SK-N-SH treated with all-trans-retinoic acid at 6 μM for 48 hours (cell line): ENCODE measurements at regions not wholly inside any gene's neighbourhood (a gene's known extent, or its start where the extent isn't known, plus 50 kb on each side); places are given as distances from the start of the nearest gene placed in this dataset.

Experiments
- ATAC-seq: fragments of 200-7000 bp; cut with Tn5 transposase; 3 replicates; pipeline ENCODE4 v1.9.1; 2020; ENCODE audit warnings: mild to moderate bottlenecking, moderate library complexity
- ARNTL ChIP-seq: fragments of 450-650 bp; formaldehyde crosslinking; IDR thresholded peaks from 2 replicates; pipeline ENCODE4 v1.5.0; 2020; ENCODE audit warnings: low read depth, mild to moderate bottlenecking, moderate library complexity, borderline replicate concordance
- BACH2 ChIP-seq: fragments of 250-450 bp; sonication (Bioruptor Pico); IDR thresholded peaks from 2 replicates; pipeline ENCODE4 v1.9.0; 2021; ENCODE audit warnings: mild to moderate bottlenecking, borderline replicate concordance
- CSDC2 ChIP-seq: fragments of 250-450 bp; sonication (Bioruptor Pico); IDR thresholded peaks from 2 replicates; pipeline ENCODE4 v1.5.0; 2020; ENCODE audit warnings: mild to moderate bottlenecking, moderate library complexity
- CSRNP3 ChIP-seq: fragments of 250-450 bp; sonication (Bioruptor Pico); IDR thresholded peaks from 2 replicates; pipeline ENCODE4 v1.5.1; 2021; ENCODE audit warnings: mild to moderate bottlenecking, moderate library complexity
- ESRRG ChIP-seq: fragments of 250-450 bp; sonication (Bioruptor Pico); IDR thresholded peaks from 2 replicates; pipeline ENCODE4 v1.6.1; 2021; ENCODE audit warnings: mild to moderate bottlenecking
- GLIS3 ChIP-seq: fragments of 250-450 bp; sonication (Bioruptor Pico); IDR thresholded peaks from 2 replicates; pipeline ENCODE4 v1.5.0; 2020; ENCODE audit warnings: mild to moderate bottlenecking, moderate library complexity
- ISL1 ChIP-seq: fragments of 250-450 bp; sonication (Bioruptor Pico); IDR thresholded peaks from 2 replicates; pipeline ENCODE4 v2.1.2; 2022; ENCODE audit warnings: mild to moderate bottlenecking, moderate library complexity
- OSR1 ChIP-seq: fragments of 250-450 bp; sonication (Bioruptor Pico); IDR thresholded peaks from 2 replicates; pipeline ENCODE4 v1.8.0; 2022; ENCODE audit warnings: moderate library complexity, mild to moderate bottlenecking, inconsistent platforms
- PATZ1 ChIP-seq: fragments of 250-450 bp; sonication (Bioruptor Pico); IDR thresholded peaks from 2 replicates; pipeline ENCODE4 v1.8.0; 2020; ENCODE audit warnings: mild to moderate bottlenecking, moderate library complexity, borderline replicate concordance
- PPARA ChIP-seq: fragments of 250-450 bp; sonication (Bioruptor Pico); IDR thresholded peaks from 2 replicates; pipeline ENCODE4 v1.5.0; 2020; ENCODE audit warnings: mild to moderate bottlenecking, borderline replicate concordance
- RARB ChIP-seq: fragments of 250-450 bp; sonication (Bioruptor Pico); IDR thresholded peaks from 2 replicates; pipeline ENCODE4 v1.8.0; 2021; ENCODE audit warnings: mild to moderate bottlenecking, moderate library complexity
- SNAI2 ChIP-seq: fragments of 250-450 bp; sonication (Bioruptor Pico); IDR thresholded peaks from 2 replicates; pipeline ENCODE4 v1.5.0; 2020; ENCODE audit warnings: mild to moderate bottlenecking, moderate library complexity
- TCF4 ChIP-seq: fragments of 250-450 bp; sonication (Bioruptor Pico); IDR thresholded peaks from 2 replicates; pipeline ENCODE4 v1.8.0; 2021; ENCODE audit warnings: mild to moderate bottlenecking, moderate library complexity, borderline replicate concordance
- TOX ChIP-seq: fragments of 250-450 bp; sonication (Bioruptor Pico); IDR thresholded peaks from 2 replicates; pipeline ENCODE4 v1.8.0; 2021; ENCODE audit warnings: mild to moderate bottlenecking, moderate library complexity, borderline replicate concordance
- ZC3H10 ChIP-seq: fragments of 250-450 bp; sonication (Bioruptor Pico); IDR thresholded peaks from 2 replicates; pipeline ENCODE4 v1.5.1; 2021; ENCODE audit warnings: mild to moderate bottlenecking, moderate library complexity
- ZFP3 ChIP-seq: fragments of 250-450 bp; sonication (Bioruptor Pico); IDR thresholded peaks from 2 replicates; pipeline ENCODE4 v1.5.0; 2020; ENCODE audit warnings: mild to moderate bottlenecking, moderate library complexity
- ZFP30 ChIP-seq: fragments of 450-650 bp; formaldehyde crosslinking; IDR thresholded peaks from 2 replicates; pipeline ENCODE4 v1.5.0; 2022; ENCODE audit warnings: mild to moderate bottlenecking, moderate library complexity
- ZNF565 ChIP-seq: fragments of 450-650 bp; formaldehyde crosslinking; conservative IDR thresholded peaks from 2 replicates; pipeline ENCODE4 v1.5.0; 2020; ENCODE audit warnings: low read depth, mild to moderate bottlenecking, moderate library complexity
- ZNF70 ChIP-seq: fragments of 450-650 bp; formaldehyde crosslinking; IDR thresholded peaks from 2 replicates; pipeline ENCODE4 v1.5.0; 2020; ENCODE audit warnings: mild to moderate bottlenecking, moderate library complexity
- ZNF8 ChIP-seq: fragments of 450-650 bp; formaldehyde crosslinking; IDR thresholded peaks from 2 replicates; pipeline ENCODE4 v1.5.0; 2020; ENCODE audit warnings: mild to moderate bottlenecking, moderate library complexity
- TF ChIP-seq, protein P1 (sequence below): fragments of 250-450 bp; sonication (Bioruptor Pico); IDR thresholded peaks from 2 replicates; pipeline ENCODE4 v1.5.0; 2020; ENCODE audit warnings: mild to moderate bottlenecking, moderate library complexity

DNA sequence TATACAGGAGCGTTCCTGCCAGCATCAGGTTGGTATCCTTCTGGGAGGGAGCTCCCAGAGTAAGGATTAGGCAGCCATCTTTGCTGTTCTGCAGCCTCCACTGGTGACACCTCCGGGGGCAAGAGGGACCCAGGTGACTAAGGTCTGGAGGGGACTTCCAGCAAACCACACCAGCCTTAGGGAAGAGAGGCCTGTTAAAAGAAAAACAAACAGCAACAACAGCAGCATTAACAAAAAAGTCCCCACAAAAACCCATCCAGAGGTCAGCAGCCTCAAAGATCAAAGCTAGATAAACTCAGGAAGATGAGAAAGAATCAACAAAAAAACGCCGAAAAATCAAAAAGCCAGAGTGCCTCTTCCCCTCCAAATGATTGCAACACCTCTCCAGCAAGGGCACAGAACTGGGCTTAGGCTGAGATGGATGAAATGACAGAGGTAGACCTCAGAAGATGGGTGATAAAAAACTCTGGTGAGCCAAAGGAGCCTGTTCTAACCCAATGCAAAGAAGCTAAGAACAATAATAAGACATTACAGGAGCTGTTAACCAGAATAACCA lies 388.2 kb downstream of the SPATA31D1 start (continued):
- TF ChIP-seq ISL1: no peak
- TF ChIP-seq OSR1: no peak
- no peak for TF ChIP-seq PPARA
- no peak for TF ChIP-seq TOX
- no peak for TF ChIP-seq ARNTL (CRISPR knock-in tag)
- no peak for TF ChIP-seq GLIS3

GRCh38 chr9:82382887-82383616 lies 394.5 kb downstream of the SPATA31D1 start:
- TF ChIP-seq ZFP3 (CRISPR knock-in tag) (no peak), ZNF70 (no peak), ISL1 (no peak)
- TF ChIP-seq, protein P1, sequence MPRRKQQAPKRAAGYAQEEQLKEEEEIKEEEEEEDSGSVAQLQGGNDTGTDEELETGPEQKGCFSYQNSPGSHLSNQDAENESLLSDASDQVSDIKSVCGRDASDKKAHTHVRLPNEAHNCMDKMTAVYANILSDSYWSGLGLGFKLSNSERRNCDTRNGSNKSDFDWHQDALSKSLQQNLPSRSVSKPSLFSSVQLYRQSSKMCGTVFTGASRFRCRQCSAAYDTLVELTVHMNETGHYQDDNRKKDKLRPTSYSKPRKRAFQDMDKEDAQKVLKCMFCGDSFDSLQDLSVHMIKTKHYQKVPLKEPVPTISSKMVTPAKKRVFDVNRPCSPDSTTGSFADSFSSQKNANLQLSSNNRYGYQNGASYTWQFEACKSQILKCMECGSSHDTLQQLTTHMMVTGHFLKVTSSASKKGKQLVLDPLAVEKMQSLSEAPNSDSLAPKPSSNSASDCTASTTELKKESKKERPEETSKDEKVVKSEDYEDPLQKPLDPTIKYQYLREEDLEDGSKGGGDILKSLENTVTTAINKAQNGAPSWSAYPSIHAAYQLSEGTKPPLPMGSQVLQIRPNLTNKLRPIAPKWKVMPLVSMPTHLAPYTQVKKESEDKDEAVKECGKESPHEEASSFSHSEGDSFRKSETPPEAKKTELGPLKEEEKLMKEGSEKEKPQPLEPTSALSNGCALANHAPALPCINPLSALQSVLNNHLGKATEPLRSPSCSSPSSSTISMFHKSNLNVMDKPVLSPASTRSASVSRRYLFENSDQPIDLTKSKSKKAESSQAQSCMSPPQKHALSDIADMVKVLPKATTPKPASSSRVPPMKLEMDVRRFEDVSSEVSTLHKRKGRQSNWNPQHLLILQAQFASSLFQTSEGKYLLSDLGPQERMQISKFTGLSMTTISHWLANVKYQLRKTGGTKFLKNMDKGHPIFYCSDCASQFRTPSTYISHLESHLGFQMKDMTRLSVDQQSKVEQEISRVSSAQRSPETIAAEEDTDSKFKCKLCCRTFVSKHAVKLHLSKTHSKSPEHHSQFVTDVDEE (CRISPR knock-in tag): no peak
- ATAC-seq: no peak

DNA sequence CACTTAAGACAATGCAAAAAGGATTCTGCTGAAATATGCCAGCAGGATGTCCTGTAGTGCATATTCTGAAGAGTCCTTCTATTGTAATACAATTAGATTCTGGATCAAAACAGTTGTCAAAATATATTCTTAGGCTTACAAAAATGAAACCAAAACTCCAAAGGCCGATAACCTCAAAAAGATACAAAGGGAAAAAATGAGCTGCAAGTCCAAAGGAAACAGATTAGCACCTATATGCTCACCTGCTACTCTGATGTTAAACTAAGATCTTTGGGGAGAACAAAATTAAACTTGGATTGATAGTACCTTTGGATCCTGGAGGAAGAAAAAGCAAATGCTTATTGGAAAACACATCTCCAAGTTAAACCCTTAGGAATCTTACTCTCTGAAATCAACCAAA lies 397.1 kb downstream of the SPATA31D1 start:
- TF ChIP-seq ZC3H10 (CRISPR knock-in tag) (no peak), ISL1 (no peak), SNAI2 (CRISPR knock-in tag) (no peak), ZNF70 (no peak), ZNF8 (CRISPR knock-in tag) (no peak), GLIS3 (no peak), ZNF565 (no peak), CSDC2 (no peak), TCF4 (CRISPR knock-in tag) (no peak), CSRNP3 (CRISPR knock-in tag) (no peak), PATZ1 (CRISPR knock-in tag) (no peak), OSR1 (no peak), BACH2 (CRISPR knock-in tag) (no peak)
- TF ChIP-seq, protein P1 (CRISPR knock-in tag): no peak
- TF ChIP-seq, all 23 proteins: peak for 0
- ATAC-seq: no peak

DNA sequence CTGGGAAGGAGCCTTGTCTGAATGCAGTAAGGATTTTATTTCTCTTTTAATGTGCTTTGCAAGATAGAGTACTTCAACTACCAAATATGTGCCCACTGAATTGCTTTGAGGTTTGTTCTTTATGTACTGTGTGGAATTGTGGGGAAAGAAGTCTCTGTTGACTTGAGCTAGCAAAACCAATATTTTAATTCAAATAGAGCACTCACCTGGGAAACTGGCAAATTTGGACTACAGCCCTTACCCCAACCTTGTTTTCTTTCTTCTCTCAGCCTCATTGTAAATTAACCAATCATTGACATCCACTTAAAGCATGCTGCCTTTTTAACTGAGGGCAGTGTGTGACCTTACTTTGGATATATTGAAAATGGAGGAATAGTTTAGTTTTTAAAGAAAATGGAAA lies 409.0 kb downstream of the SPATA31D1 start:
- ATAC-seq: no peak
- TF ChIP-seq ESRRG (no peak), TCF4 (CRISPR knock-in tag) (no peak), PATZ1 (CRISPR knock-in tag) (no peak), SNAI2 (CRISPR knock-in tag) (no peak), ZFP30 (no peak), PPARA (no peak), ARNTL (CRISPR knock-in tag) (no peak), ZNF565 (no peak), RARB (CRISPR knock-in tag) (no peak), TOX (no peak), ISL1 (no peak), BACH2 (CRISPR knock-in tag) (no peak), ZNF70 (no peak), CSRNP3 (CRISPR knock-in tag) (no peak)
